K562 (cell line): ENCODE measurements at regions not wholly inside any gene's neighbourhood (a gene's known extent, or its start where the extent isn't known, plus 50 kb on each side); places are given as distances from the start of the nearest gene placed in this dataset.

ENCODE experiments used
- ATAC-seq: fragments of 200-7000 bp; cut with Tn5 transposase; 3 replicates; pipeline ENCODE4 v1.9.1; 2020; ENCODE audit warnings: moderate library complexity
- BruUV-seq: library from RNA; stranded (reverse); fragments of 400-500 nt; replicated peaks from 2 replicates; lab custom pipeline; 2021; lab: Mats Ljungman, UMichigan
- CTCF ChIA-PET: fragments of 300-600 bp; formaldehyde crosslinking; extraction: SDS; loops from one replicate; lab custom pipeline; 2021; ENCODE audit warnings: low intra/inter-chr PET ratio; lab: Yijun Ruan, JAX
- POLR2A ChIA-PET: fragments of 300-600, 350-650 bp; sonication (Branson Sonifier 250); formaldehyde crosslinking; extraction: SDS; loops from one replicate; lab custom pipeline; 2021; ENCODE audit warnings: antibody characterized with exemption, inconsistent platforms; lab: Yijun Ruan, JAX
- DNase-seq, 4 experiments: peaks; one replicate each; pipeline versions ENCODE4 v3.0.0 to v3.0.0-alpha.2; 2011 to 2018; ENCODE audit warnings: low spot score in 3 of 4, mixed read lengths in 3 of 4; ENCODE audit errors: extremely low read depth in 1 of 4
- FAIRE-seq: peaks from 2 replicates; lab custom pipeline; 2011; peaks lifted over from hg19 to GRCh38; lab: Jason Lieb, UNC
- H2AFZ ChIP-seq: 2 replicates; pipeline ENCODE4 v1.6.0; 2011; ENCODE audit warnings: low read depth, low read length, control low read depth, inconsistent platforms
- H3K27ac ChIP-seq: fragments of 200-600 bp; 3 replicates; pipeline ENCODE4 v1.8.0; 2011; ENCODE audit warnings: low read depth, mild to moderate bottlenecking, control low read depth, inconsistent platforms, low read length, moderate library complexity, mixed read lengths; ENCODE audit errors: extremely low read depth
- H3K27me3 ChIP-seq, 2 experiments: fragments of 300-600 bp in 1 of 2; 2 replicates in 1 of 2; 3 replicates in 1 of 2; pipeline versions ENCODE4 v1.6.0 to v1.8.0; 2011; ENCODE audit warnings: inconsistent platforms in 2 of 2, low read length in 2 of 2, mild to moderate bottlenecking in 1 of 2, mixed read lengths in 1 of 2, moderate library complexity in 1 of 2; ENCODE audit not compliant: control insufficient read depth in 2 of 2, insufficient read depth in 2 of 2
- H3K36me3 ChIP-seq: fragments of 300-600 bp; 3 replicates; pipeline ENCODE4 v1.8.0; 2011; ENCODE audit warnings: mild to moderate bottlenecking, low read length, inconsistent platforms; ENCODE audit not compliant: control insufficient read depth, insufficient read depth
- H3K4me1 ChIP-seq, 2 experiments: fragments of 200-600 bp in 1 of 2; replicated peaks in 1 of 2; 2 replicates in 1 of 2; 3 replicates in 1 of 2; pipeline versions ENCODE4 v1.5.1 to v1.8.0; 2011; ENCODE audit warnings: inconsistent platforms in 2 of 2, low read length in 2 of 2, mild to moderate bottlenecking in 1 of 2, mixed read lengths in 1 of 2, moderate library complexity in 1 of 2; ENCODE audit not compliant: control insufficient read depth in 2 of 2, insufficient read depth in 2 of 2
- H3K4me2 ChIP-seq: 2 replicates; pipeline ENCODE4 v1.6.1; 2011; ENCODE audit warnings: low read length, control low read depth, inconsistent platforms, mixed read lengths; ENCODE audit not compliant: insufficient read depth
- H3K4me3 ChIP-seq: fragments of 200-600 bp; sonication (generic), shearing (Covaris generic); 2 replicates; pipeline ENCODE4 v1.5.1; 2016; ENCODE audit warnings: control low read depth, inconsistent platforms
- H3K79me2 ChIP-seq: fragments of 200-600 bp; 3 replicates; pipeline ENCODE4 v1.8.0; 2011; ENCODE audit warnings: low read length, inconsistent platforms; ENCODE audit not compliant: control insufficient read depth, insufficient read depth
- H3K9ac ChIP-seq, 2 experiments: 2 replicates each; pipeline versions ENCODE4 v1.6.0 to v1.6.1; 2011; ENCODE audit warnings: low read depth in 2 of 2, low read length in 2 of 2, control low read depth in 1 of 2, inconsistent platforms in 1 of 2, mild to moderate bottlenecking in 1 of 2, mixed read lengths in 1 of 2; ENCODE audit not compliant: insufficient read depth in 1 of 2
- H3K9me1 ChIP-seq: one replicate; pipeline ENCODE4 v1.6.0; 2011; ENCODE audit warnings: inconsistent platforms, mild to moderate bottlenecking, low read length, moderate library complexity; ENCODE audit not compliant: control insufficient read depth, insufficient read depth
- H3K9me3 ChIP-seq: replicated peaks from 2 replicates; pipeline ENCODE4 v1.5.1; 2011; ENCODE audit warnings: low read depth, low read length, inconsistent platforms; ENCODE audit not compliant: control insufficient read depth, insufficient read depth
- H4K20me1 ChIP-seq: replicated peaks from 2 replicates; pipeline ENCODE4 v1.6.1; 2011; ENCODE audit warnings: low read length, inconsistent platforms, mixed read lengths; ENCODE audit not compliant: control insufficient read depth, insufficient read depth
- ERF ChIP-seq: fragments of 450-650 bp; formaldehyde crosslinking; IDR thresholded peaks from 2 replicates; pipeline ENCODE4 v1.4.0; 2020; ENCODE audit warnings: mild to moderate bottlenecking, mixed read lengths
- MEF2A ChIP-seq: IDR thresholded peaks from 2 replicates; pipeline ENCODE4 v1.6.1; 2011; ENCODE audit warnings: low read depth, mild to moderate bottlenecking, low read length, moderate library complexity; ENCODE audit not compliant: control insufficient read depth
- PML ChIP-seq: IDR thresholded peaks from 2 replicates; pipeline ENCODE4 v1.6.1; 2012; ENCODE audit warnings: low read length, inconsistent platforms
- TRIM25 ChIP-seq: fragments of 450-650 bp; IDR thresholded peaks from 2 replicates; pipeline ENCODE4 v1.7.0; 2016; ENCODE audit warnings: borderline replicate concordance
- ZNF655 ChIP-seq: fragments of 250-450 bp; sonication (Bioruptor Pico); IDR thresholded peaks from 2 replicates; pipeline ENCODE4 v1.5.0; 2021
- ZNF740 ChIP-seq, 3 experiments: fragments of 200-800 bp in 1 of 3; sonication (Bioruptor generic) in 1 of 3; sonication (generic) in 1 of 3; formaldehyde crosslinking in 1 of 3; IDR thresholded peaks; 2 replicates each; pipeline versions ENCODE4 v1.6.1 to v1.8.0; 2016 to 2022; ENCODE audit warnings: mild to moderate bottlenecking in 2 of 3, missing compliant biosample characterization in 2 of 3, missing genetic modification characterization in 2 of 3, missing genetic modification reagents in 1 of 3
- WGBS: fragments of 100-300 bp; shearing (Covaris generic); methylation state at CpG from one replicate; pipeline ENCODE4 v1.1.6; 2016; ENCODE audit warnings: low coverage, mixed read lengths; ENCODE audit not compliant: insufficient coverage; ENCODE audit errors: missing lambda C conversion rate; 5-methylcytosine and 5-hydroxymethylcytosine counted together
- in situ Hi-C: fragments of 300-500 bp; cut with MboI; formaldehyde crosslinking; loops from 4 replicates; pipeline ENCODE4 v1.15.0; 2018; ENCODE audit warnings: inconsistent platforms, mixed read lengths
- intact Hi-C: fragments of 100-400 bp; cut with micrococcal nuclease; formaldehyde crosslinking; loops from 2 replicates; pipeline ENCODE4 v1.14.2; 2022
- TF ChIP-seq, protein P1 (sequence below): fragments of 450-650 bp; IDR thresholded peaks from 2 replicates; pipeline ENCODE4 v1.6.1; 2014; ENCODE audit warnings: low read depth, mild to moderate bottlenecking, moderate library complexity, borderline replicate concordance

DNA sequence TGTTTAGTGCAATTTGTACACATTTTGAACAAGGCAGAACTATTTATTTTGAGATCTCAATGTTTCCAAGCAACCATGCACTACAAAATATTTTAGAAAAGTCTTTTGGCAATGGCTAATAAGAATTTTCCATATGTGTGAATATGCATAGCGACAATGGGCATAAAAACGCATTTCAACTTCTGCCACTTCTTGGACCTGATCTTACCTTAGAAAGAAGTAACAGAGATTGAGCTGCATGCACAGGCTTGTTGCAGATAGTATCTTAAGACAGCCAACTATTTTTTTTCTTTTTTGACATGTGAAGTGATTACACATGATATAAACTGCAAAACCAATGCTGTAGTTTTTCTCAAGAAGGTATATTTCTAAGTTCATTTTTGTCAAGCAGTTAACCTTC lies 210.4 kb upstream of the PHACTR1 start (continued):
- TF ChIP-seq TRIM25 (no peak), ERF (CRISPR knock-in tag) (no peak), ZNF740 (CRISPR knock-in tag; IDR thresholded peaks at IDR 0.05) (no peak), ZNF740 (tag; IDR thresholded peaks at IDR 0.05) (no peak), MEF2A (no peak)
- TF ChIP-seq, protein P1, sequence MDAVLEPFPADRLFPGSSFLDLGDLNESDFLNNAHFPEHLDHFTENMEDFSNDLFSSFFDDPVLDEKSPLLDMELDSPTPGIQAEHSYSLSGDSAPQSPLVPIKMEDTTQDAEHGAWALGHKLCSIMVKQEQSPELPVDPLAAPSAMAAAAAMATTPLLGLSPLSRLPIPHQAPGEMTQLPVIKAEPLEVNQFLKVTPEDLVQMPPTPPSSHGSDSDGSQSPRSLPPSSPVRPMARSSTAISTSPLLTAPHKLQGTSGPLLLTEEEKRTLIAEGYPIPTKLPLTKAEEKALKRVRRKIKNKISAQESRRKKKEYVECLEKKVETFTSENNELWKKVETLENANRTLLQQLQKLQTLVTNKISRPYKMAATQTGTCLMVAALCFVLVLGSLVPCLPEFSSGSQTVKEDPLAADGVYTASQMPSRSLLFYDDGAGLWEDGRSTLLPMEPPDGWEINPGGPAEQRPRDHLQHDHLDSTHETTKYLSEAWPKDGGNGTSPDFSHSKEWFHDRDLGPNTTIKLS: no peak

DNA sequence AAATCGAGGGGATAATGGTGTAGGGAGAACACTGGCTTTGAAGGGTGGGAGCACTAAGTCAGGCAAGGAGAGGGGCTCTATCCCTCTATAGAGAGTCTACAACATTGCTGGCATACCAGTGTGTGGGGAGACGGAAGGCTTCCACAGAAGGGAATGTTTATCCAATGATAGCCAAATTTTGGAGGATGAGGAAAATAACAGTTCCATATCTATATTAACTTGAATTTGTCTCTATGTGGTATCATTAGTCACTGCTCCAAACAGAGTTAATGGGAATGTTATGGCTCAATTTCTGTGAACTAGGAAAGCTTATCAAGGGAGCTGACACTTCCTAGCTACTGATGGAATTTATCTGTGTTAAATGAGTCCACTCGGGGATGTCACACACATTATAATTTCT lies 208.9 kb upstream of the PHACTR1 start:
- Histone ChIP-seq H3K4me3 (no peak overlapping the region), H3K79me2 (no peaks in the 10 kb centered on the region), H3K4me1 (no peaks in the 10 kb centered on the region), H3K27me3 (no peaks in the 10 kb centered on the region), H3K9me1 (no peaks in the 10 kb centered on the region), H3K4me2 (no peak overlapping the region), H3K27ac (no peak overlapping the region), H4K20me1 (no peaks in the 10 kb centered on the region), H3K36me3 (no peaks in the 10 kb centered on the region), H2AFZ (no peak overlapping the region), H3K9me3 (no peaks in the 10 kb centered on the region), H3K9ac (no peak overlapping the region)
- WGBS: 0% methylated on average over 3 of the region's 3 CpGs
- POLR2A ChIA-PET: no interaction called here
- ATAC-seq (no peak), FAIRE-seq (no peak), DNase-seq (no peak)
- CTCF ChIA-PET: no interaction called here
- TF ChIP-seq PML: no peak
- TF ChIP-seq ZNF655 (CRISPR knock-in tag): no peak
- intact Hi-C loops: loop anchor here (10.0 kb wide), 1 partner anchor 923 kb away; no protein-coding TSS in a partner anchor
- no TSS peak for BruUV-seq
- in situ Hi-C loops: no loop called here
